Adrenal gland (tissue), 5 donors: ENCODE measurements at regions not wholly inside any gene's neighbourhood (a gene's known extent, or its start where the extent isn't known, plus 50 kb on each side); places are given as distances from the start of the nearest gene placed in this dataset.

Experiments
- POLR2A ChIP-seq, 2 donors: fragments of 450-650 bp; IDR thresholded peaks; one replicate each; pipeline ENCODE4 v1.6.1; 2017; ENCODE audit warnings: antibody characterized with exemption in 2 of 2, mild to moderate bottlenecking in 2 of 2, moderate library complexity in 1 of 2
- TF ChIP-seq, protein P1 (sequence below), 6 experiments: fragments of 450-650 bp in 4 of 6; fragments of 200-600 bp in 2 of 6; sonication (generic) in 1 of 6; IDR thresholded peaks; 1 replicate in 5 of 6; 2 replicates in 1 of 6; pipeline versions ENCODE4 v1.5.1 to v1.8.0; 2016 to 2021; ENCODE audit warnings: antibody characterized with exemption in 6 of 6, mild to moderate bottlenecking in 2 of 6, moderate library complexity in 1 of 6
- donor health status: DM: no; HTN: no; CAD: no.

DNA sequence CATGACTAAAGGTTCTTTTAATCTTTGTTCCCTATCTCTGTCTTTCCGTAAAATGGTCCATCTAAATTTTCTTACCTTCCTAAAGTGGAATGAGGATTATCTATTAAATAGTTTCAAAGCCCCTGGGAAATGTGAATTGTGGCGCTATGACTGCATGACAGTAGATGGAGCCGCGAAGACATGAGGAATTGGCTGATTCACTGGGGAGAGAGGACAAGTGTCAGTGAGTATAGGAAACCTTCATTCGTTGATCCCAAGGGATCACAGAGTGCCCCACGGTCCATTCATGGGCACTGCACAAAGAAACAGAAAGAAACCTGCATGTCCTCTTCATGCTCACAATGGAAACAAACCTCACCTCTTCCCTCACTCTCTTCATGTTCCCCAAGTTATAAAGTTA, 479.3 kb upstream of the BTBD3 start:
- TF ChIP-seq, protein P1, sequence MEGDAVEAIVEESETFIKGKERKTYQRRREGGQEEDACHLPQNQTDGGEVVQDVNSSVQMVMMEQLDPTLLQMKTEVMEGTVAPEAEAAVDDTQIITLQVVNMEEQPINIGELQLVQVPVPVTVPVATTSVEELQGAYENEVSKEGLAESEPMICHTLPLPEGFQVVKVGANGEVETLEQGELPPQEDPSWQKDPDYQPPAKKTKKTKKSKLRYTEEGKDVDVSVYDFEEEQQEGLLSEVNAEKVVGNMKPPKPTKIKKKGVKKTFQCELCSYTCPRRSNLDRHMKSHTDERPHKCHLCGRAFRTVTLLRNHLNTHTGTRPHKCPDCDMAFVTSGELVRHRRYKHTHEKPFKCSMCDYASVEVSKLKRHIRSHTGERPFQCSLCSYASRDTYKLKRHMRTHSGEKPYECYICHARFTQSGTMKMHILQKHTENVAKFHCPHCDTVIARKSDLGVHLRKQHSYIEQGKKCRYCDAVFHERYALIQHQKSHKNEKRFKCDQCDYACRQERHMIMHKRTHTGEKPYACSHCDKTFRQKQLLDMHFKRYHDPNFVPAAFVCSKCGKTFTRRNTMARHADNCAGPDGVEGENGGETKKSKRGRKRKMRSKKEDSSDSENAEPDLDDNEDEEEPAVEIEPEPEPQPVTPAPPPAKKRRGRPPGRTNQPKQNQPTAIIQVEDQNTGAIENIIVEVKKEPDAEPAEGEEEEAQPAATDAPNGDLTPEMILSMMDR (IDR thresholded peaks at IDR 0.05) = no peak
- no peak for TF ChIP-seq POLR2A (IDR thresholded peaks at IDR 0.05)
